Stimulated activated naive B cell treated with anti-CD40 and anti-IgM and Interleukin-4, amounts not matched to agents 10 μg/mL and 1 μg/mL and 100 μg/mL, for 72 hours (primary cell): ENCODE measurements at regions not wholly inside any gene's neighbourhood (a gene's known extent, or its start where the extent isn't known, plus 50 kb on each side); places are given as distances from the start of the nearest gene placed in this dataset.

Experiments used
- ATAC-seq, 2 donors: fragments of 150-1000 bp; cut with Tn5 transposase; replicated peaks; 2 replicates each; pipeline ENCODE4 v1.10.0; 2021; ENCODE audit warnings: moderate library complexity in 1 of 2
- DNase-seq: peaks from one replicate; pipeline ENCODE4 v3.0.0; 2021
- H3K27ac Mint-ChIP-seq: one replicate; pipeline ENCODE4 v1.8.0; 2022; ENCODE audit warnings: mild to moderate bottlenecking, mixed read lengths
- H3K27me3 Mint-ChIP-seq, 2 donors: one replicate each; pipeline ENCODE4 v1.8.0; 2022; ENCODE audit warnings: mixed read lengths in 2 of 2
- H3K36me3 Mint-ChIP-seq, 2 donors: one replicate each; pipeline ENCODE4 v1.8.0; 2022; ENCODE audit warnings: mixed read lengths in 2 of 2, mild to moderate bottlenecking in 1 of 2
- H3K4me1 Mint-ChIP-seq, 2 donors: one replicate each; pipeline ENCODE4 v1.8.0; 2022; ENCODE audit warnings: mixed read lengths in 2 of 2, mild to moderate bottlenecking in 1 of 2
- H3K4me3 Mint-ChIP-seq, 2 donors: one replicate each; pipeline ENCODE4 v1.8.0; 2022; ENCODE audit warnings: mild to moderate bottlenecking in 2 of 2, mixed read lengths in 2 of 2, moderate library complexity in 1 of 2
- H3K9me3 Mint-ChIP-seq, 2 donors: one replicate each; pipeline ENCODE4 v1.8.0; 2022; ENCODE audit warnings: mixed read lengths in 2 of 2, mild to moderate bottlenecking in 1 of 2

GRCh38 chr10:31624611-31625010 lies 304.0 kb downstream of the ARHGAP12 start:
- DNase-seq (no peak), ATAC-seq (no peak)
- Mint-ChIP-seq H3K36me3 (peaks cover 9 to 10% of the 10 kb centered on the region in 2 donors), H3K27me3 (peaks cover 9 to 10% of the 10 kb centered on the region in 2 donors), H3K27ac (no peak overlapping the region), H3K4me1 (no peaks in the 10 kb centered on the region), H3K9me3 (peaks cover 15 to 22% of the 10 kb centered on the region in 2 donors), H3K4me3 (no peak overlapping the region)

- H3K4me1 Mint-ChIP-seq, result no peaks in the 10 kb centered on the region
- H3K27me3 Mint-ChIP-seq, result peaks cover 8 to 9% of the 10 kb centered on the region in 2 donors
- peaks cover 9 to 10% of the 10 kb centered on the region in 2 donors for H3K36me3 Mint-ChIP-seq
- peaks cover 15 to 20% of the 10 kb centered on the region in 2 donors for H3K9me3 Mint-ChIP-seq
- H3K4me3 Mint-ChIP-seq, result no peak overlapping the region
- ATAC-seq, result no peak
- no peak overlapping the region for H3K27ac Mint-ChIP-seq
- no peak for DNase-seq
Observed at GRCh38 chr10:31623947-31624346, 304.7 kb downstream of the ARHGAP12 start.

GRCh38 chr10:31623466-31623865 lies 304.4 kb downstream of the ZEB1 start:
- Mint-ChIP-seq H3K27ac (no peak overlapping the region), H3K9me3 (peaks cover 15 to 20% of the 10 kb centered on the region in 2 donors), H3K4me3 (no peak overlapping the region), H3K4me1 (no peaks in the 10 kb centered on the region), H3K27me3 (peaks cover 6 to 8% of the 10 kb centered on the region in 2 donors), H3K36me3 (peaks cover 9 to 10% of the 10 kb centered on the region in 2 donors)
- ATAC-seq (no peak), DNase-seq (no peak)

- Mint-ChIP-seq H3K9me3 (peaks cover 15 to 20% of the 10 kb centered on the region in 2 donors), H3K27me3 (peaks cover 6 to 8% of the 10 kb centered on the region in 2 donors), H3K27ac (no peak overlapping the region), H3K4me1 (no peaks in the 10 kb centered on the region), H3K4me3 (no peak overlapping the region), H3K36me3 (peaks cover 9 to 10% of the 10 kb centered on the region in 2 donors)
- ATAC-seq (no peak), DNase-seq (no peak)
Observed at GRCh38 chr10:31622978-31623377, 304.0 kb downstream of the ZEB1 start.

- H3K4me1 Mint-ChIP-seq, result no peaks in the 10 kb centered on the region
- no peak for DNase-seq
- H3K4me3 Mint-ChIP-seq, result no peak overlapping the region
- no peak for ATAC-seq
- peaks cover 8 to 11% of the 10 kb centered on the region in 2 donors for H3K27me3 Mint-ChIP-seq
- no peak overlapping the region for H3K27ac Mint-ChIP-seq
- H3K36me3 Mint-ChIP-seq, result peaks cover 9 to 10% of the 10 kb centered on the region in 2 donors
- H3K9me3 Mint-ChIP-seq, result peaks cover 15 to 18% of the 10 kb centered on the region in 2 donors
Observed at GRCh38 chr10:31621733-31622132, 302.7 kb downstream of the ZEB1 start.

- H3K4me3 Mint-ChIP-seq, result no peak overlapping the region
- peaks cover 6 to 11% of the 10 kb centered on the region in 2 donors for H3K9me3 Mint-ChIP-seq
- H3K27me3 Mint-ChIP-seq, result peaks cover 10 to 13% of the 10 kb centered on the region in 2 donors
- no peak for ATAC-seq
- H3K27ac Mint-ChIP-seq, result no peak overlapping the region
- no peaks in the 10 kb centered on the region for H3K4me1 Mint-ChIP-seq
- no peak for DNase-seq
- H3K36me3 Mint-ChIP-seq, result peaks cover 3 to 4% of the 10 kb centered on the region in 2 donors
Observed at GRCh38 chr10:31620226-31621151, 301.5 kb downstream of the ZEB1 start.

- no peak overlapping the region for H3K4me3 Mint-ChIP-seq
- peaks cover 10 to 13% of the 10 kb centered on the region in 2 donors for H3K27me3 Mint-ChIP-seq
- no peaks in the 10 kb centered on the region for H3K4me1 Mint-ChIP-seq
- peaks cover 3 to 4% of the 10 kb centered on the region in 2 donors for H3K36me3 Mint-ChIP-seq
- ATAC-seq (no peak), DNase-seq (no peak)
- H3K9me3 Mint-ChIP-seq, result peaks cover 12% of the 10 kb centered on the region in 2 donors
- no peak overlapping the region for H3K27ac Mint-ChIP-seq
Observed at GRCh38 chr10:31619531-31620061, 300.6 kb downstream of the ZEB1 start.

GRCh38 chr10:31618541-31619291 lies 299.7 kb downstream of the ZEB1 start:
- ATAC-seq (no peak), DNase-seq (no peak)
- Mint-ChIP-seq H3K4me1 (no peaks in the 10 kb centered on the region), H3K27me3 (peaks cover 11 to 15% of the 10 kb centered on the region in 2 donors), H3K9me3 (peaks cover 6 to 7% of the 10 kb centered on the region in 2 donors), H3K4me3 (no peak overlapping the region), H3K36me3 (no peaks in the 10 kb centered on the region), H3K27ac (no peak overlapping the region)

GRCh38 chr10:31617757-31618156 lies 298.7 kb downstream of the ZEB1 start:
- H3K36me3 Mint-ChIP-seq, result no peaks in the 10 kb centered on the region
- H3K4me3 Mint-ChIP-seq, result no peak overlapping the region
- no peak overlapping the region for H3K27ac Mint-ChIP-seq
- H3K27me3 Mint-ChIP-seq, result peaks cover 13 to 18% of the 10 kb centered on the region in 2 donors
- peaks cover 6 to 7% of the 10 kb centered on the region in 2 donors for H3K9me3 Mint-ChIP-seq
- ATAC-seq (peak; percentile 21 to 27), DNase-seq (no peak)
- H3K4me1 Mint-ChIP-seq, result no peaks in the 10 kb centered on the region

GRCh38 chr10:31617133-31617532 lies 298.1 kb downstream of the ZEB1 start:
- Mint-ChIP-seq H3K27ac (no peak overlapping the region), H3K4me1 (no peaks in the 10 kb centered on the region), H3K36me3 (no peaks in the 10 kb centered on the region), H3K4me3 (no peak overlapping the region), H3K9me3 (peaks cover 6 to 7% of the 10 kb centered on the region in 2 donors), H3K27me3 (peaks cover 13 to 18% of the 10 kb centered on the region in 2 donors)
- DNase-seq, result no peak
- no peak for ATAC-seq

GRCh38 chr10:31615129-31615528 lies 296.1 kb downstream of the ZEB1 start:
- no peak for ATAC-seq
- no peak for DNase-seq
- peaks cover 6 to 7% of the 10 kb centered on the region in 2 donors for H3K9me3 Mint-ChIP-seq
- peaks cover 16 to 19% of the 10 kb centered on the region in 2 donors for H3K27me3 Mint-ChIP-seq
- H3K4me1 Mint-ChIP-seq, result peaks cover 9% of the 10 kb centered on the region in 2 donors
- no peak overlapping the region for H3K27ac Mint-ChIP-seq
- H3K4me3 Mint-ChIP-seq, result no peak overlapping the region
- H3K36me3 Mint-ChIP-seq, result no peaks in the 10 kb centered on the region

GRCh38 chr10:31614611-31615010 lies 295.6 kb downstream of the ZEB1 start:
- no peaks in the 10 kb centered on the region for H3K36me3 Mint-ChIP-seq
- peaks cover 6 to 7% of the 10 kb centered on the region in 2 donors for H3K9me3 Mint-ChIP-seq
- no peak overlapping the region for H3K4me3 Mint-ChIP-seq
- peaks cover 16 to 19% of the 10 kb centered on the region in 2 donors for H3K27me3 Mint-ChIP-seq
- peaks cover 9% of the 10 kb centered on the region in 2 donors for H3K4me1 Mint-ChIP-seq
- no peak overlapping the region for H3K27ac Mint-ChIP-seq
- ATAC-seq (no peak), DNase-seq (no peak)

GRCh38 chr10:31612082-31612481 lies 293.1 kb downstream of the ZEB1 start:
- H3K9me3 Mint-ChIP-seq, result peaks cover 6 to 7% of the 10 kb centered on the region in 2 donors
- H3K36me3 Mint-ChIP-seq, result no peaks in the 10 kb centered on the region
- no peak for ATAC-seq
- no peak overlapping the region for H3K4me3 Mint-ChIP-seq
- H3K4me1 Mint-ChIP-seq, result peaks cover 9% of the 10 kb centered on the region in 2 donors
- DNase-seq, result no peak
- peaks cover 16 to 19% of the 10 kb centered on the region in 2 donors for H3K27me3 Mint-ChIP-seq
- H3K27ac Mint-ChIP-seq, result no peak overlapping the region

GRCh38 chr10:31611161-31611560 lies 292.1 kb downstream of the ZEB1 start:
- Mint-ChIP-seq H3K4me1 (peaks cover 9% of the 10 kb centered on the region in 2 donors), H3K9me3 (peaks cover 6 to 7% of the 10 kb centered on the region in 2 donors), H3K4me3 (no peak overlapping the region), H3K27me3 (peaks cover 10 to 15% of the 10 kb centered on the region in 2 donors), H3K36me3 (no peaks in the 10 kb centered on the region), H3K27ac (no peak overlapping the region)
- DNase-seq (no peak), ATAC-seq (no peak)
